Tibial nerve (tissue), 3 donors: ENCODE measurements at regions not wholly inside any gene's neighbourhood (a gene's known extent, or its start where the extent isn't known, plus 50 kb on each side); places are given as distances from the start of the nearest gene placed in this dataset.

Experiments used
- CTCF ChIP-seq, 5 experiments: fragments of 200-600 bp in 3 of 5; fragments of 450-650 bp in 2 of 5; sonication (generic) in 3 of 5; IDR thresholded peaks; one replicate each; pipeline ENCODE4 v1.5.1; 2016 to 2019; ENCODE audit warnings: antibody characterized with exemption in 5 of 5, mild to moderate bottlenecking in 3 of 5, moderate library complexity in 2 of 5
- POLR2A ChIP-seq, 2 donors: fragments of 450-650 bp; IDR thresholded peaks; one replicate each; pipeline ENCODE4 v1.6.1; 2017; ENCODE audit warnings: antibody characterized with exemption in 2 of 2, mild to moderate bottlenecking in 2 of 2, moderate library complexity in 2 of 2

- no peak for TF ChIP-seq CTCF (IDR thresholded peaks at IDR 0.05)
- TF ChIP-seq POLR2A (IDR thresholded peaks at IDR 0.05) = no peak
These were observed 120.9 kb downstream of the SINHCAF start for GRCh38 chr12:31205054-31205453.
